Urinary bladder (tissue), 3 donors: ENCODE measurements at regions not wholly inside any gene's neighbourhood (a gene's known extent, or its start where the extent isn't known, plus 50 kb on each side); places are given as distances from the start of the nearest gene placed in this dataset.

Experiments
- DNase-seq: peaks from one replicate; pipeline ENCODE4 v3.0.0-alpha.2; 2015; ENCODE audit errors: extremely low spot score
- H3K27ac ChIP-seq: one replicate; pipeline ENCODE4 v1.5.1; 2013; ENCODE audit warnings: low read depth, mild to moderate bottlenecking, moderate library complexity
- H3K36me3 ChIP-seq: one replicate; pipeline ENCODE4 v1.6.1; 2013; ENCODE audit warnings: mild to moderate bottlenecking, moderate library complexity; ENCODE audit not compliant: insufficient read depth
- H3K4me1 ChIP-seq: one replicate; pipeline ENCODE4 v1.6.1; 2013; ENCODE audit warnings: mild to moderate bottlenecking, moderate library complexity; ENCODE audit not compliant: insufficient read depth
- H3K4me3 ChIP-seq: one replicate; pipeline ENCODE4 v1.5.1; 2013; ENCODE audit warnings: low read depth, low read length
- WGBS: extraction: QIAGEN DNeasy Blood & Tissue Kit; methylation state at CpG from one replicate; pipeline ENCODE4 v1.1.7; 2013; 5-methylcytosine and 5-hydroxymethylcytosine counted together
- donor health status: healthy with polysubstance abuse.
- donor health status: healthy.

GRCh38 chr12:4223273-4223845, 50.2 kb upstream of the CCND2 start:
- Histone ChIP-seq H3K36me3 (no peaks in the 10 kb centered on the region), H3K4me3 (no peak overlapping the region), H3K4me1 (no peaks in the 10 kb centered on the region), H3K27ac (no peak overlapping the region)
- DNase-seq: no peak
- 91% methylated on average over 4 of the region's 4 CpGs for WGBS

- no peak for DNase-seq
- Histone ChIP-seq H3K4me1 (no peaks in the 10 kb centered on the region), H3K27ac (no peak overlapping the region), H3K36me3 (no peaks in the 10 kb centered on the region), H3K4me3 (no peak overlapping the region)
Measured at GRCh38 chr12:4221258-4221620, 52.3 kb upstream of the CCND2 start.

- DNase-seq: no peak
- Histone ChIP-seq H3K27ac (no peak overlapping the region), H3K4me3 (no peak overlapping the region), H3K36me3 (no peaks in the 10 kb centered on the region), H3K4me1 (no peaks in the 10 kb centered on the region)
- WGBS: 74% methylated on average over 7 of the region's 7 CpGs
Measured at GRCh38 chr12:4220536-4221257, 52.9 kb upstream of the CCND2 start.

GRCh38 chr12:4217091-4217490, 56.5 kb upstream of the CCND2 start:
- Histone ChIP-seq H3K4me3 (no peak overlapping the region), H3K4me1 (no peaks in the 10 kb centered on the region), H3K27ac (no peak overlapping the region), H3K36me3 (no peaks in the 10 kb centered on the region)
- DNase-seq: no peak
- 88% methylated on average over 6 of the region's 6 CpGs for WGBS

- Histone ChIP-seq H3K27ac (no peak overlapping the region), H3K4me1 (no peaks in the 10 kb centered on the region), H3K4me3 (no peak overlapping the region), H3K36me3 (no peaks in the 10 kb centered on the region)
- DNase-seq: no peak
- WGBS: 81% methylated on average over 5 of the region's 5 CpGs
Measured at GRCh38 chr12:4216187-4216927, 57.2 kb upstream of the CCND2 start.

DNA sequence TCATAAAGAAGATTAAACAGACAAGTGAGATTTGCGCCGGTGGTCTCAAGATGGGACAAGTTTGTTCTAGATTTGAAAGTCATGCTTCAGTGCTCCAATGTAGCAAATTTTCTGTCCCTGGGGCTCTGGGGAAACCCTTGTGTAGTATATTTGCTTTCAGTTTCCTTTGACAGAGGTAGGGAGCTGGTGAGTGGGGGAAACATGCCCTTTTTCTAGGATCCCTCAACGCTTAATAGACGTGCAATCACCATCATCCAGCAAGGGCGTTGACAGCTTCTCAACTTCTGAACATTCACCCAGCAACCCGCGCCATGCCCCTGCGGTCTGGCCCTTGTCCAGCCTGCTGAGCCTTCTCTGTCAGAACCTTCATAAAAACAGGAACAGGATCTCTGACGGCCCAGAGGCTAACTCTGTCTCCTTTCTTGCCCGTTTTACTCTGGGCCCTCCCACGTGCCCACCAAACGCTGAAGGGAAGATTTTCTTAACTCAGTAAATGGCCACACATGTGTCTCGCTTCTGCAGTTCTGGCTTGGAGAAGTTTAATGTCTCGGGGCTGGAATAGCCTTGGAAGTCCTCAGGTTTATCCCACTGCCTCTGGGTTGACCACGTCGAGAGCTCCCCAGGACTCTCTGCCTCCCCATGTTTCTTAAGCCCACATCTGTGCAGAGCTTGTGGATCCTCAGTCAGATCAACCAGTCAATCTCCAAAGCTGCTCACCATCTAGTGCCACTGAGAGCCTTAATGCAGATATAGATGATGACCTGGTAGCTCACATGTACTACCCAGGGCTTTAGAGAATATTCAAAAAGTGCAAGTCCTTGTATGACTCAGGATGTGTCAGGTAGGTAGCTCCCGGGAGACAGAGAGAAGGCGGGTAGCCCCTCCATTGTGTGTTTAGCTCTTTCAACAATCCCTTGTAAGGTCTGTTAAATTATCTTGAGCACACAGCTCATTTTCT, 58.1 kb upstream of the CCND2 start:
- Histone ChIP-seq H3K27ac (no peak overlapping the region), H3K36me3 (no peaks in the 10 kb centered on the region), H3K4me1 (no peaks in the 10 kb centered on the region), H3K4me3 (no peak overlapping the region)
- DNase-seq: no peak
- 55% methylated on average over 18 of the region's 18 CpGs for WGBS

DNA sequence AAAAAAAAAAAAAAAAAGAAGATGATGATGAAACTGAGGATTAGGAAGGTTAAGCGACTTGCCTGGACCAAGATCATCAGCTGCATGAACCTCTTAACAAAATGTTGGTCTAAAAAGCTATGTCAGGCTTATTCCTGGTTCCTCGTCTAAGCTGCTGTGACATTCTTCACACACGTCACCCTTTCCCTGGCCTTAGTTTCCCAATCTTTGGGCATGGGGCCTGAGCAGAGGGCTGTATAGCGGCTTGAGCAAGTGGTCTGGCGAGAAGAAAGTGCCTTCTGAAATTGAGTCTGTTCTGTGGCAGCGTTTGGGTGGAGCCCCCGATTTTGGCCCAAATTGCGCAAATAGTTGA, 58.7 kb upstream of the CCND2 start:
- DNase-seq: no peak
- H3K4me1 ChIP-seq: no peaks in the 10 kb centered on the region
- WGBS: 85% methylated on average over 8 of the region's 8 CpGs
- no peak overlapping the region for H3K27ac ChIP-seq
- no peaks in the 10 kb centered on the region for H3K36me3 ChIP-seq
- H3K4me3 ChIP-seq: no peak overlapping the region

DNA sequence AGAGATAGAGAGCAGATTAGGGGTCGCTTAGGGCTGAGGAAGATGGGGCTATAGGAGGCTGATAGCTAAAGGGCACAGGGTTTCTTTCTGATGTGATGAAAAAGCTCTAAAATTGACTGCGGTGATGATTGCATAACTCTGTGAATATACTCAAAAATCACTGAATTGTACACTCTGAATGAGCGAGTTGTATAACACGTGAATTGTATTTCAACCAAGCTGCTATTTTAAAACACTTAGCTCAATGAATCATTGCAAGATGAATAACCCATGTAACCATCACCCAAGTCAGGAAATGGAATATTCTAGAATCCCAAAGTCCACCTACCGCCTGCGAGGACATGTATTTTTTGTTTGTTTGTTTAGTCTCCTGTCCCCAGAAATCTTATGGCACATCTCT, 60.1 kb upstream of the CCND2 start:
- 85% methylated on average over 6 of the region's 6 CpGs for WGBS
- H3K27ac ChIP-seq: no peak overlapping the region
- H3K4me3 ChIP-seq: no peak overlapping the region

DNA sequence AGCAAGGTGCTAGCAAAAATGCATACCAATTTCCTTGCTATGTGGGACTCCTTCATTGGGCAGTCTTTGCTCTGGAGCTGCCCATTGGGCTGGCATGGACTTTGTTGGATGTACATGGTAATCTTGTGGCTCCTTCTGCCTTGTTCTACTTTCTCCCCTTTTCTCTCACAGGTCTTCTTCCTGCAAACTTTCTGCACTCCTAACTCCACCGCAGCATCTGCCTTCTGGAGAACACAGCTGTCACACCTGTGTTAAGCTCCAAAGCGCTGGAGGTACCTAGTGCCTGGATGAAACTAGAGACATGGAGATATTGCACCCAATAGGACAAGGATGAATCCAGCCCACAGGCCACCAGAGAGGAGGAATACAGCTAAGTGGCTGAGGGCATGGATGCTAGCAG, 60.7 kb upstream of the CCND2 start:
- Histone ChIP-seq H3K36me3 (no peaks in the 10 kb centered on the region), H3K27ac (no peak overlapping the region), H3K4me3 (no peak overlapping the region), H3K4me1 (no peaks in the 10 kb centered on the region)
- no peak for DNase-seq
- WGBS: 93% methylated on average over 2 of the region's 2 CpGs

More for the DNA sequence above, 60.1 kb upstream of the CCND2 start:
- Histone ChIP-seq H3K36me3 (no peaks in the 10 kb centered on the region), H3K4me1 (no peaks in the 10 kb centered on the region)
- DNase-seq: no peak

DNA sequence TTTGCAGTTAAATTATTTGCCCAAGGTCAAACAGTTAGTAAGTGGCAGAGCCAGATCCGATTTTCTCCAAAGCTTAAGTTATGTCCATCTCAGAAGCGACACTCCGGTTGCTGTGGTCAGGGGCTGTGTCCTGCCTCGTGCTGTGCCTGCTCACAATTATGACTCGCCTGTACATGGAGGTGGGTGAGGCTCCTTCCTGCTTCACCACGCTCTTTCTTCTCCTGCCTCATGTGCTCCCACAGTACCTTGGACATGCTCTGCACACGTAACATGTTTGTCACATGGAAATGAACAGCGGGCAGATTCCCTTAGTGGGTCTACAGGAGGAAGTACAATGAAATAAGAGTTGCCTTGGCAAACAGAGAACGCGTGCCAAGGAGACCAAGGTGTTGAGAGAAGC, 62.2 kb upstream of the CCND2 start:
- Histone ChIP-seq H3K4me3 (no peak overlapping the region), H3K27ac (no peak overlapping the region), H3K4me1 (no peaks in the 10 kb centered on the region), H3K36me3 (no peaks in the 10 kb centered on the region)
- WGBS: 87% methylated on average over 10 of the region's 10 CpGs
- no peak for DNase-seq

GRCh38 chr12:4210183-4210582, 63.4 kb upstream of the CCND2 start:
- 78% methylated on average over 4 of the region's 4 CpGs for WGBS
- Histone ChIP-seq H3K4me3 (no peak overlapping the region), H3K4me1 (no peaks in the 10 kb centered on the region), H3K36me3 (no peaks in the 10 kb centered on the region), H3K27ac (no peak overlapping the region)
- no peak for DNase-seq

DNA sequence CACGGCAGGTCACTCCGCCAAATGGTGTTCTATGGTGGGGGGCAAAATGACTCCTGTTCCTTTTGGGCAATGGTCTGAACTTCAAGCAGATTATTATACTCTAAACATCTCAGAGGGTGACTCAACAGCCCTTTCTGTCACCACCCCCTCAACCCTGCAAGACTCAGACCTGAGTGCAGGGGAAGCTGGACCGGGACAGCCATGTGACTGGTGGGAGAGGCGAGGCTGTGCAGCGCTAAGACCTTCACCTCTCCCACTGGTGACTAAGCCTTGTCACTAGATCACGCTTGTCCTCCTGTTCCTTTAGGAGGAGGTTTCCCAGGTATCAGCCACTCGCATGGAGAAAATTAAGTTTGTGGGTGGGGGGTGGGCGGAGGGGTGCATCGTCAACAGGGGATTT, 67.1 kb upstream of the CCND2 start:
- 73% methylated on average over 9 of the region's 9 CpGs for WGBS
- Histone ChIP-seq H3K4me1 (no peaks in the 10 kb centered on the region), H3K4me3 (no peak overlapping the region), H3K27ac (no peak overlapping the region), H3K36me3 (no peaks in the 10 kb centered on the region)
- no peak for DNase-seq

GRCh38 chr12:4203772-4204376, 69.7 kb upstream of the CCND2 start:
- no peak overlapping the region for H3K4me3 ChIP-seq
- 57% methylated on average over 3 of the region's 3 CpGs for WGBS
- no peak overlapping the region for H3K27ac ChIP-seq
- H3K4me1 ChIP-seq: no peaks in the 10 kb centered on the region
- H3K36me3 ChIP-seq: no peaks in the 10 kb centered on the region
- DNase-seq: no peak
